GM18907 (cell line): ENCODE measurements at regions not wholly inside any gene's neighbourhood (a gene's known extent, or its start where the extent isn't known, plus 50 kb on each side); places are given as distances from the start of the nearest gene placed in this dataset.

Experiments used
- ATAC-seq: cut with Tn5 transposase; IDR thresholded peaks from one replicate; pipeline ENCODE4 v1.9.1; 2021; ENCODE audit warnings: mild to moderate bottlenecking, moderate library complexity; ENCODE audit not compliant: unreplicated experiment

DNA sequence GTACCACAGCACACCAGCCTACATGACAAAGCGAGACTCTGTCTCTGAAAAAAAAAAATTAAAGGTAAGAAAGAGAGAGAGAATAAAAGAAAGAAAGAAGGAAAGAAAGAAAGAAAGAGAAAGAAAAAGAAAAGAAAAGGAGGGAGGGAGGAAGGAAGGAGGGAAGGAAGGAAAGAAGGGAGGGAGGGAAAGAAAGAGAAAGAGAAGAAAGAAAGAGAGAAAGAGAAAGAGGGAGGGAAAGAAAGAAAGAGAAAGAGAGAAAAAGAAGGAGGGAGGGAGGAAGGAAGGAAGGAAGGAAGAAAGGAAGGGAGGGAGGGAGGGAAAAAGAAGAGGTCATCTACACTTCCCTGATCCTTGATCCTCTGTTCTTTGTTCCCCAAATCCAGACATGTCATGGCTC, 104.8 kb upstream of the GJB5 start:
- no peak for ATAC-seq

DNA sequence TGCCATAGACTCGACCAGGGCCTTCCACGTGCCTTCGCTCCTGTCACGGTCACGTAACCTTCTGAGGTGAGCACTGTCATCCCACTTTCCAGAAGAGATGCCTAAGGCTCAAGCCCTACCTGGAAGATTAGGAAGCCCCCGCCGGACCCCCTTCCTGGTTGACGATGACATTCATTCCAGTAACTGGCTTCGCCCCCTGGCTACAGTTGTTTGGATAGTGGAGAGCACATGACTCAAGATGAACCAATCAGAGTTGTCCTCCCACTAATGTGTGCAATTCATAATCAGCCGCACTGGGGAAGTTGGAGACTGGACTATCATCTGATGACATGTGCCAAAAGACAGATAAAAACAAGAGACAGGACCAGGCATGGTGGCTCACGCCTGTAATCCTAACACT, 104.0 kb upstream of the GJB5 start:
- ATAC-seq: no peak

- ATAC-seq: no peak
Observed at GRCh38 chr1:34653110-34653509, 101.7 kb upstream of the GJB5 start.

DNA sequence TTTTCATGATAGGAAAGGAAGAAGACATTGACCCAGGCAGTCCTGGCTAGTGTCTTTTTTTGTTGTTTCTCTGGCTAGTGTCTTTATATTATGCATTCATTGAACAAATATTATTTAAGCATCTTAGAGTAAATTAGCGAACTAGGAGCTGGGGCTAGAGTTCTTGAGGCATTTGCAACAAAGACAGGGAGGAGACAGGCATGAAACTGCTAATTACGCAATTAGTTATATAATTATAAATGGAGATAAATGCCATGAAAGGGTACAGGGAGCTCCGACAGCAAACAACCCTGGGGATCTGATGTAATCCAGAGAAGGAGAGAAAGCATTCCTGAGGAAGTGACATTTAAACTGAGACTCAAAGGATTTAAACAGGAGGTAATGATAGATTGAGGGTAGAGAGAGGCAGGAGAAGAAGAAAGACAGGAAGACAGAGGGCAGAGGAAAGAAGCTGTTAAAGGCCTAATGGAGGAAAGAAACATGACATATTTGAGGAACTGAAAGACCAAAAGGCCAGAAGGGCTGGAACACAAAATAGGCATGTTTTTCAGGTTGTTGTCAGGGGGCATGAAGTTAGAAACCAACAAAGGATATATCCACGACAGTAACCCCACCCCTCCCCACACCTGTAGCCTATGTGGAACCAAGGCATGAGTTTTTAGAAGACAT, 99.5 kb upstream of the GJB5 start:
- ATAC-seq: no peak

DNA sequence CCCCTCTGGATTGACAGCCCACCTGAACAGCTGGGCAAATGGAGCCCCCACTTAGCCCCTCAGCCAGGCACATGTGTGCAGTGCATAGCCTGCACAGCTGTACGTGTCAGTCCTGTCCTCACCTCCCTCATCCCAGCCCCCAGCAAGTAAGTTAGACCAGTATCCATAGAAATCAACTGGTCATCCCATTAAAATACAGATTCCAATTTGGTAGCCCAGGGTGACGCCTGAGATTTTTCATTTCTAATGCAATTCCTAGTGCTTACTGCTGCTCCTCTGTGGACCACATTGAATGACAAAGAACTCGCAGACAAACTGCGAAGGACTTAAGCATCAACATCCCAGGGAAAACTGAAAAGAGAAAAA, 99.0 kb upstream of the GJB5 start:
- ATAC-seq: no peak

- no peak for ATAC-seq
Observed at GRCh38 chr1:34656299-34656698, 98.5 kb upstream of the GJB5 start.

- no peak for ATAC-seq
Observed at GRCh38 chr1:34656731-34657130, 98.1 kb upstream of the GJB5 start.

GRCh38 chr1:34657266-34657665, 97.6 kb upstream of the GJB5 start:
- no peak for ATAC-seq

- no peak for ATAC-seq
Observed at GRCh38 chr1:34657849-34658248, 97.0 kb upstream of the GJB5 start.

DNA sequence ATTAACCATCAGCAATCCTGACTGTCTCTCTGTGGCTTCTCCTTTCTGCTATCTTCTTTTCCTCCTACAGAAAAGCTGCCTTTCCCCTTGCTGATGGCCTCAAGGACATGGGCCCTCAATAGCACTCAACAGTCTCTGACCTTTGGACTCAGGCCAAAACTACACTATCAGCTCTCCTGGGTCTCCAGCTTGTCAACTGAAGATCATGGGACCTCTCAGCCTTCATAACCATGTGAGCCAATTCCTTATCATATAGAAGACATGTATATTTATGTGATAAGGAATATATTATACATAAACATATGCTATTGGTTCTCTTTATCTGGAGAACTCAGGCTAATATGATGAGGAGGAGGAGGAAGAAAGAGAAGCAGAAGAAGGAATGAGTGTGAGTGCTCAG, 91.8 kb upstream of the GJB5 start:
- ATAC-seq: no peak

- no peak for ATAC-seq
Observed at GRCh38 chr1:34668063-34668462, 86.8 kb upstream of the GJB5 start.

DNA sequence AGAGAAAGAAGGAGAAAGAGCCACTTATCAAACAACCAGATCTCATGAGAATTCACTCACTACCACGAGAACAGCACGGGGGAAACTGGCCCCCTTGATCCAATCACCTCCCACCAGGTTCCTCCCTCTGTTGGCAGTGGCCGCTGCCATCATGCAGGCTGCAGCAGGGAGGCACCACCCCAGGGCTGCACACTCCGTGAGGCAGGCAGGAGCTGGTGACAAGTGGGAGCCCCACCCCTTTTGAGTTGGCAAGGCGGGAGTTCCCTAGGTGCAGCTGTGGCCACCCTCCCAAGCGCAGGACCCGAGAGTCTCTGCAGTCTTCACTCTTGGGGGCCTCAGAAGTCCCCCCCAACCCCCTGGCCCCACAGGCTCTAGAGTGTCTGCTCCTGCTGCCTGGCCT, 83.9 kb upstream of the GJB5 start:
- no peak for ATAC-seq

DNA sequence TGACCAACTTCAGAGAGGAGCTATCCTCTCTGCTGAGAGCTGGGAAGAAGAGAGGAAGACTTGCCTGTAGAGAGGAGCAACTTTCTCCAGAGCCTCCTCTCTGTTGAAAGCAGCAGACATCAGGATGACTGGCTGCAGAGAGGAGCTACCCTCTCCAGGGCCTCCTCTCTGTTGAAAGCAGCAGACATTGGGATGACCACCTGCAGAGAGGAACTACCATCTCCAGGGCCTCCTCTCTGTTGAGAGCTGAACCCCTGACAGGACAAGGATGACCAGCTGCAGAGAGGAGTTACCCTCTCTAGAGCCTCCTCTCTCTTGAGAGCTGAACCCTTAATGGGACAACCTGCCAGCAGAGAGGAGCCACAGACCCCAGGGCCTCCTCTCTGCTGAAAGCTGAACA, 83.0 kb upstream of the GJB5 start:
- ATAC-seq: no peak

DNA sequence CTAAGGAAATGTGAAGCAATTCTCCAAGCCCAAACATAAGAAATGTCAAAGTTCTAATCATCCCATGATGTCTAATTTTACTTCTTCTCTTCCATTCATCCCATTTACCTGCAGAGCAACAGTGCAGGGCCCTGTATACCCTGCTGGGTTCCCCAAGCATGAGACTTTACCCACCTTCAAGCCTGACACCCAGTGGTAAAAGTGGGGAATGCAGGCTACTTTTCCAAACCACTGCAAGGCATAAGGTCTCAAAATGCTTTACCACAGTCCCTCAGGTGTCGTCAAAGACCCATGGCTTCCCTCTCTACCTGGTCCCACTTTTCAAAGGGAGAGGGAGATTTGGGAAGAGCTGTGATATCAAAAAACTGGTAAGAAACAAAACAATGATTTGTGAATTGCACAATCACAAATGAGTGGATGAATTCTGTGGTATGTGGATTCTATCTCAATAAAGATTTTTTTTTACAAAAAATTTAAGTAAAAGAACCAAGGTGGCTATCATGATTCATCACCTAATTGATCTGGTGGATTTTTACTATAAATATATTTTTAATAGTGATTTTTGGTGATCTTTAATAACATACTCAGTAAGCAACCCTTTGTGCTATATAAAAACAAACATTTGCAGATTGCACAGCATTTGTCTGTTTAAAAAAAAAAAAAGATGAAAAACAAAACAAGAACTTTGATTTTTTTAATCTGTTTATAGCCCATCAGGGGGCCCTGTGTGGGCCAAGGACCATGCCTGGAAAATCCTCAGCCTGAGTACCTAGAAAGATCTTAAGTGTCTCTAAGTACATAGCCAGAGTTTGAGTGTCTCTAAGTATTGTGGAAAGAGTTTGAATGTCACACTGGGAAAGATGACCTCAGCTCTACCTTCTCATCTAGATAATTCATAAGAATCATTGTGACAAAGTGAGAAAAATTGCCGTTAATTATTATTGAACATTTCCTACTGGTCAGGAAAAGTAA, 73.1 kb upstream of the GJB5 start:
- no peak for ATAC-seq

- no peak for ATAC-seq
Observed at GRCh38 chr1:34682452-34683223, 72.2 kb upstream of the GJB5 start.

GRCh38 chr1:34683616-34684015, 71.2 kb upstream of the GJB5 start:
- no peak for ATAC-seq

DNA sequence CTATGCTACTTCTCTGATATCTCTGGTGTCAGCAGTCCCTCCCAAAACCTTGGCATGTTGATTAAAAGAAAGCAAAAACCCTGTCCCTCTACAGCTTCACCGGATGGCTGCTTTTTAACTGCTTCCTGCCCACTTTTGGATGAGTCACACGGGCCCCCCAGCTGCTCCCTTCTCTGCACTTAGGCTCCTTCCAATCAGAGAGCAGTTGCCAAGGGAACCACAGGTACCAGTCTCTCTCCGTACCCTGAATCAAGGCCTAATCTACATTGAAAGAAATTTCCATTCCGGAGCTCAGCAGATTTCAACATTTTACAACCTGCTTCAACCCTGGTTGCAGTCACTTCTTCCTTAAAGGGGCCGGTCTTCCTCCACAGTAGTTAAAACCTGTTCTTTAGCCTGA, 70.6 kb upstream of the GJB5 start:
- ATAC-seq: no peak

DNA sequence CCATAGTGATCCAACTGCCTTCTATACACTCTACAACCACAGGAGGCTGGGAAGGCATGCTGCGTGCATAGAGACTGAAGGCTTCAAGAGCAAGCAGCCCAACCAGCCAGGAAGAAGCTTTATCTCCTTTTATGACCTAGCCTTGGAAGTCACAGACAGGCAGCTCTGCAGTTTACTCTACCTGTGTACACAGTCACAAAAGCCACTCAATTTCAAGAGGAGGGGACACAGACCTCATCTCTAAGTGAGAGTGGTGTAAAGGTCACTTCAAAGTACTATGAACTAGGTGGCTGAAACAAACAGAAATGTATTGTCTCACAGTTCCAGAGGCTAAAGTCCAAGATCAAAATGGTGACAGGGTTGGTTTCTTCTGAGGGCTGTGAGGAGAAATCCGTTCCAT, 69.6 kb upstream of the GJB5 start:
- ATAC-seq: no peak

DNA sequence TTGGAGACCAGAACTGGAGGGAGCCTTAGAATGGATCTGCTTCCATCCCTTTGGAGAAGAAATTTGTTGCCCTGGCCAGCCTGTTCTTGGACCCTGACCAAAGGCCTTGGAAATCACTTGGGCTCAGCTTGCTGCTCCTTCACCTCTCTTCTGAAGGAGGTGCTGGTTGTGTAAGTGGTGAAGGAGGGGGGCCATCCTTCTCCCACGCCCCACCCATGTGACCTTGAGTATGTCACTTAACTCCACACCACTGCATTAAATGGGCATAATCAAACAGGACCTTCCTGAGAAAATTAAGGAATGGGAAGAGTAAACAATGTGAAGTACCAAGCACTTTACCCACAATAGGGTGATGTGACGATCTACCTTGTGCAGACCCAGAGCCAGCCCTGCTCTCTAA, 68.3 kb upstream of the GJB5 start:
- ATAC-seq: no peak

- ATAC-seq: no peak
Observed at GRCh38 chr1:34688006-34688741, 66.7 kb upstream of the GJB5 start.

- ATAC-seq: no peak
Observed at GRCh38 chr1:34690269-34690668, 64.6 kb upstream of the GJB5 start.
